GM21786 (cell line): ENCODE measurements at regions not wholly inside any gene's neighbourhood (a gene's known extent, or its start where the extent isn't known, plus 50 kb on each side); places are given as distances from the start of the nearest gene placed in this dataset.

ENCODE experiments used
- ATAC-seq: cut with Tn5 transposase; IDR thresholded peaks from one replicate; pipeline ENCODE4 v1.9.1; 2021; ENCODE audit not compliant: unreplicated experiment

DNA sequence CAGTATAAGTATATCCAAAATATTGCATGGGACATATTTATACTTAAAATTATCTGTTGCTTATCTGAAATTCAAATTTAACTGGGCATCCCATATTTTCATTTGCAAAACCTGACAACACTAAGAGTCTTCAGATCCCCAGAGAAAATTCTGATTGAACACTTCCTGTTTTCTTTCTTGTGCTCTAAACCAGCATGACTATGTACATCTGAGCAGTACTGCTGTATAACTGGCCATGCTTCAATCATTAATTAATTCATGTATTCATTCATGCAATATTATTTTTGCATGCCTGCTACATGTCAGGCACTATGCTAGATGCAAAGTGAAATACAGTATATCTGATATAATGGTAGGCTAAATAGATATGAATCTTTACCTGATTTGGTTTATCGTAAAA, 461.2 kb downstream of the TLR4 start:
- ATAC-seq, result no peak

DNA sequence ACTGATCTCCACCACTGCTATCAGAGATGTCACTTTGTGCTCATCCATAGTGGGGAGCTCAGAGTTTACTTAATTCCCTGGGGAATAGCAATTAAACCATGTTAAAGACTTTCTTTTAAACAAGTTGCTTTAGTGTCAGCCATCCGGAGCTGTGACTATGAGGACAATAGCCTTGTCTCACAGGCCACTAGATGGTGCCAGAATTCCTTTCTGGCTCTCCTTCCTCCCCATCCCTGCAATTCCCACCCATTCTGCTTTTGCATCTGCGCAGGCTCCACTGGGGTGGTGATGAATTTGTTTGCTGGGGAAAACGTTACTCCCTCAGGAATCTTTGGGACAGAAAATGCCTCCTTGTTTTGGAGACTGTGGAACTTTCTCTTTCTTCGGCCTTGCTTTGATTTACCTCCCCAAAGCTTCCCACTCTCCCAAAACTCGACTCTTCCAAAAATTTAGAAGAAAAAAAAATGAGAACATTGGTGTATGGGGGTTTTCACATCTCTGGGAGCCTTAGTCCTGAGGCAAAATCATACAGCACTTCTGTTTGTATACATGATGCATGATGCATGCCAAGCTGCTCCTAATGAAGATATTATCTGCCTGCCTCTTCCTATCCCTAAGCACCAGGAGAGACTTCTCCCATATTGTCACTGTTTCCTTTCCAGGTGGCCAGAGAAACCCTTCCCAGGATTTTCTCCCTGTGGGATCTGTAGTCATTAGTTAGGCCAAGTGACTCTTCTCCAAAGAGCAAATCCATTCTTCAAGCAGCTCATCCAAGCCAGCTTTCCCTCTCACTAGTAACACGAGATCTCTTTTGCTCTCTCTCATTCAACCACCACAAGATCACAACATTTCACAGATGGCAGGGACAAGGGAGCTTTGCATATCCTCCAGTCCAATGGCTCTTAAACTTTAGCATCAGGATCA, 466.1 kb downstream of the TLR4 start:
- ATAC-seq, result no peak

DNA sequence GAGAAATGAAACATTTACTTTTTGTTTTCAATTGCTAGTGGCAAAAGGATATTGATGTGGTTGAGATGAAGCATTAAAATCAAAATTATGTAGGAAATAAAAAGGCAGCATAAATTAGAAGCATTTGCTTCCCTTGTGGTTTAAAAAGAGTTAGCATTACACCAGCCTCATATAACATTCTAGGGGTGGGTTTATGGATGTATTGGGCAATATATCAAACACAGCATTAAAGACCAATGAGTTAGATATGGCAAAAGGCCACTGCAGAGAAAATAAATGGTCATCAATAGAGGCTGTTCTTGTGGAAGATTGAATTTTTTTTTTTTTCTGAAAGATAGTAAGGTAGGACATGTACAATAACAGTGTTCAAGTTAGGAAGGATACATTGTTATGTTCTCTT, 473.0 kb downstream of the TLR4 start:
- no peak for ATAC-seq

DNA sequence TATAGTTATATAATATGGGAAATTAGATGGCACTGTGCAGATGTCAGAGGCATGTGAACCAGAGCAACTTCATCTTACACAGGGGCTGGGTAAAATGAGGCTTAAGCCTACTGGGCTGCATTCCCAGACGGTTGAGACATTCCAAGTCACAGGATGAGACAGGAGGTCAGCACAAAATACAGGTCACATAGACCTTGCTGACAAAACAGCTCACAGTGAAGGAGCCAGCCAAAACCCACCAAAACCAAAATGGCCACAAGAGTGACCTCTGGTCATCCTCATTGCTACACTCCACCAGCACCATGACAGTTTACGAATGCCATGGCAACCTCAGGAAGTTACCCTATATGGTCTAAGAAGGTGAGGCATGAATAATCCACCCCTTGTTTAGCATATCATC, 479.4 kb downstream of the TLR4 start:
- ATAC-seq, result no peak

DNA sequence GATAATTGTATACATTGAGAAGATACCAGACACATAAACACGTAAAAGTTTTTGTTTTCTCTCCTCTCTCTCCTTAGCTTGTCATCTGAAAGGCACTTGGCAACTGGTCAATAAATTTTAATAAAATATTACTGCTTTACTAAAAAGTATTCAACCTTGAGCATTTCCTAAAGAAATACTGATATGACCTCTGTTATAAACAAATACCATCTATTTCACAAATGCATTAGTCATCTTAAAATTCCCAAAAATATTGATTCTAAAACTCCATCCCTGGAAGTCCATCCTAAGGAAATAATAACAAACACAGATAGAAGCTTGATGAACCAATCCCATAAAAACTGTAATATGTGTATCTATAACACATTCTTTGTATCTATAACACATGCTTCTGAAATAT, 483.2 kb downstream of the TLR4 start:
- ATAC-seq, result no peak

DNA sequence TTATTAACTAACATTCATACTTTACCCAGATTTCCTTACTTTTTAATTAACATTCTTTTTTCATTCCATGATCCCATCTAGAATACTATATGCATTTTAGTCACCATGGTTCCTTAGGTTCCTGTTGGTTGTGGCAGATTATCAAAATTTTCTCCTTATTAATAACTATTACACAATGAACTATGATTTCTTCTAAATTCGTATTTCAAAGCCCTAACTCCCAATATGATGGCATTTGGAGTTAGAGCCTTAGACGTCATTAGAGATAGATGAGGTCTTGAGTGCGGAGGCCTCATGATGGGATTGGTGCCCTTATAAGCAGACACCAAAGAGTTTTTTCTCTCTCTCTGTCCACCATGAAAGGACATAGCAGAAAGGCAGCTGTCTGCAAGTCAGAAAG, 485.4 kb downstream of the TLR4 start:
- no peak for ATAC-seq

DNA sequence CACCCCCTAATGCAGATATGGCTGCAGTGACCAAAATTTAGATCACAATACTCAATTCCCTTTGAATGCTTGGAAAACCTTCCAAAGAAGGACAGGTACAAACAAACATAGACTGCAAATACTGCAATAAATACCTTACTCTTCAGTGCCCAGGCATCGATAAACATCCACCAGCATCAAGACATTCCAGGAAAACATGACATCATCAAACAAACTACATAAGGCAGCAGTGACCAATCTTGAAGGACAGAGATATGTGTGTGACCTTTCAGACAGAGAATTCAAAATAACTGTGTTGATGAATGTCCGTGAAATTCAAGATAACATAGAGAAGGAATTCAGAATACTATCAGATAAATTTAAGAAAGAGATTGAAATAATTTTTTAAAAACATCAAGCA, 488.6 kb downstream of the TLR4 start:
- no peak for ATAC-seq

DNA sequence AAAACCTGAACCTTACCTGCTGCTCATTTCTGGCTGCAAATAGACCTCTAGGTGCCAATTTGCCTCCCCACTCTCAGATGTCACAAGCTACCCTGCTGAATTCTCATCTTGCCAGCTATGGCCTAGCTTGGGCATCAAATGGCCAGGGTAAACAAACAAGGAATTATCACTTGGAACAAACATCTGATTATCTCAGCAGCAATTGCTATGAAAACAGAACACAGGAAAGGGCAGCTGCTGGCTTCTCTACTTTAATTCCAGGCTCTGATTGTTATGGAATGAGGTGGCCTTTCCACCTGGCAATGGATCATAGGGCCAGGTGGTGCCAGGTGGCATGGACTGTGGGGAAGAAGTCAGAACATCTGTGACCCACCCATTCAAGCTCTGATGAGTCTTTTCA, 505.1 kb downstream of the TLR4 start:
- no peak for ATAC-seq

DNA sequence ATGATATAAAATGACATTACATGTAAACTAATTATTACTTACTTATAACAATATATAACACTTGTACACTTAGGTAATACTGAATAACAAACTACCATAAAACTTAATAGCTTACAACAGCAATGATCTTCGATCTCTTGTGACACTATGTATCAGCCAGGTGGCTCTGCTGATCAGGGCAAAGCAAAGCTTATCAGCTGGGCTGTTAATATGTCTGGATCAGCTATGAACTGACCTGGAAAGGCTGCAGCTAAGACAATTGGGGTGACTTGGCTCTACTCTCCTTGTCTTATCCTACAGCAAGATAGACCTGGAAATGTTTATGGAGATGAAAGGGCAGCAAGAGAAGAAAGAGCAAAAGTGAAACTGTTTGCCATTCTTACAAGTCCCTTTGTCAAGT, 511.3 kb downstream of the TLR4 start:
- ATAC-seq, result no peak

DNA sequence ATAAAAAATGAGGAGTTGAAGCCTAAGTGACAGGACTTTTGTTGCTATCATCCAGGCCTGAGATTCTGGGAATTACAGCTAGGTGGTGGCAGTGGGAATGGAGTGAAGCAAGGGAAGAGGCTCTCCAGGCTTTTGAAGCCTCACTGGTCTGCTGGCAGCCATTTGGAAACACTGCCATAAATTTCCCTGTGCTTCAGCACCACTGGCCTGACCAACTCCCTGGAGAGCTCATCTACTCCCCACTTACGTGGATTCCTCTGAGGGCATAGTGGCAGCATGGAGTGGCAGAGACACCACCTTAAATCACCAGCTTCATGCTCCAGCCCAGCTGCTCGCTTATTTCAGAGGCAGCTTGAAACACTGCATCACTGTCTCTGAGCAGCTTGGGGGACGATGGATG, 518.2 kb downstream of the TLR4 start:
- no peak for ATAC-seq

DNA sequence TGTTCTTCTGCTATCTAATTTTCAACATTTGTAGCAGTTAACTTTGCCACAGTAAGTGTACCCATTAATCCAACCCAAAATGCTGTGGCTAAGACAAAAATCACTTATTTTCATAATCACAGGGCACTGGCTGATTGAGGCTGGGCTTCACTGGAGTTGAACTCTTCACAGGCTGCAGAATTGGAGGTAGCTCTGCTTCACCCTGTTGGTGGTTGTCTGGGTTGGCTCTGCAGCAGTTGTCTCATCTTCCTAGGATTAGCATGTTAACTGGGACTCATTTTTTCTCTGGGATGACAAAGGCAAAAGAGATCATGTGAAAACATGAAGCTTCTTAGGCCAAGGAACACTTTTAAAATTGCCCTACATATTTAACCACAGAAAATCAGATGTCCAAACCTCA, 518.9 kb downstream of the TLR4 start:
- ATAC-seq, result no peak

DNA sequence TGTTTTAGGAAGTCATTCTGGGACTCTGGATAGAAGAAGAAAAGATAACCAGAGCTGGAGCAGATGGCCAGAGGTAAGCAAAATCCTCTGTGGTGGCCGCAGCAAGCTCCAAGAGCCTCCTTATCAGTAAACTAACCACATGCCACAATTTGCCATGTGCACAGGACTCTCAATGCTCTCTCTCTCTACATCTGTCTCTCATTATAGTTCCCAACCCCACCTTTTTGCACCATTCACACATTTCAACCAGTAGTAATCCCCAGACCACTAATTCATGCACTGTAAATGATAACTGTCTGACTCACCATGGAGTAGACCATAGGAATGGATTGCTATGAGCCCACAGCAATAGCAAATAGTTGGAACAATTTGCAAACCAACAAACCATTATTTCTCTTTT, 526.1 kb downstream of the TLR4 start:
- ATAC-seq, result no peak

DNA sequence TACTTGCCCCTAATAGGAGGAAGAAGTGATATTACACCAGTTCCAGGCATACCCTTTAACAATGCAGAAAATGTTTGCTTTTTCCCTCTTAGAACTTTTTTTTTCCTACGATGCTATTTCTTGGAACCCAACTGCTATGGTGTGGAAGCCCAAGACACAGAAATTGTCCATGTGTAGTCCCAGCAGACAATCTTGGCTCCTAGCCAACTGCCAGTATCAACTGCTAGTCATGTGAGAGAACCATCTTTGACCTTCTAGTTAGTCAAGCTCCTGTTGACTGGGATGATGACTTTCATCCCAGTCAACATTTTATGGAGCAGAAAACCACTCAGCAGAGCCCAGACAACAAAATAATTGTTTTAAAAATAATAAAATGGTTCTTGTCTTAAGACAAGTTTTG, 532.4 kb downstream of the TLR4 start:
- ATAC-seq, result no peak

DNA sequence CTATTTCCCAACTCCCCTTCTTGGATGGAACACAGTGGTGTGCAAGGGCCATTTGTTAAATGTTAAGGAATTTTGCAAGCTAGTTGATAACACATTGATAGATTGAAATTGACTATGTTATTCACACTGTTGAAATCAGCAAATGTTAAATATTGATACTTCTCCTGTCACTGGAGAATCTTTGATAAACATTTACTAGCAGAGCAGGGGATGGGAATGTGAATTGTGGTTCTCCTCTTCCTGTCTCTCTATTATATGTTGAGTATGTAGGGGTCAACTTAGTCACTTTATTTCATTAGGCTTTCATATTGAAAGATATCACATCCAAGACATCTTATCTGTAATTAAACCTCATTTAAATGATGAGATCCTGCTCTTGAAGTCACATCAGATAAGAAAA, 533.9 kb downstream of the TLR4 start:
- no peak for ATAC-seq

DNA sequence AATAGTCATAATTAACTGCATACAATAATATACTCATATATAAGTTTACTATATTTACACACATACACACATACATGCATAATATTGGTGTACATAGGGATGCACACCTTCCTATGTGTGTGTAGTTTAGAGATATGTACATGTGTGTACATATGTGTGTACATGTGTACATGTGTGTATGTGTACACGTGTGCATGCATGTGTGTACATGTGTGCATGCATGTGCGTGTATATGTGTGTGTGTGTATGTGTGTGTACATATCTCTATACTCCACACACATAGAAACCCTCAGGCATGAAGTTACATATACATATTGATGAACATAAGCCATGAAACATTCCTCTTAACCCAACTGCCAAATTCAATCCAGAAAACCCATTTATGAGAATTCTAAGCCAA, 547.8 kb downstream of the TLR4 start:
- ATAC-seq, result no peak

DNA sequence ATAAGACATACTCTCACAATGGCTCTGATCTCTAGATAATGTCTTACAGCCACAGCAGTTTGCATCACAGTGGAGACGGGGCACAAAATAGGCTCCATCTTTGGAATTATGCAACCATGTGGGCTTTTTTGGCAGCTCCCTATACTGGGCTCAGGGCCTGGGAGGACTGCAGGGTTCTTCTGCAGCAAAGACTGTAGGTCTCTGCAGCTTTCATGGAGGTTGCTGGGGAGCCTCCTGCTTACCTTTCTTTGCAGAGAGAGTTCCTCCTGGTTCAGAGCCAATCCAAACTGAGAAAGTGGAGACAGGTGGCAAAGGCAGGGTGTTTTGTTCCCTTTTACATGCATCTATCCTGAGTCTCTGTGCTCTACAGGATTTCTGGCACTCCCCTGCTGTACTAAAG, 558.0 kb downstream of the TLR4 start:
- no peak for ATAC-seq

DNA sequence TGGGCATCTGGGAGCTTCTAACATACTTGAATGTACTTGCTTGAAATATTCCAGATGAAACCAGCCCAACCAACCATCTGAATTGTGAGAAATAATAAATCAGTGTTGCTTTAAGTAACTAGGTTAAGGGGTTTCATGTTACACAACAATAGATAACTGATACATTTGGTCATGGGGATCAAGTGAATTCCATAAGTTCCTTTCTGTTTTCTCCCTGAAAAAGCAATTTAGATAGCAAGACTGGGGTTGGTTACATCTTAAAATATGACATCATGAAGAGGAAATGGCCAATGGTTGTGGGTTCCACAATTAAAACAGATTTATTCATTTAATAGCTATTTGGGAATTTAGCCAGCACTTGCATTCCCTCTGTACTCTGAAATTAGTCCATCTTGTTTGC, 559.7 kb downstream of the TLR4 start:
- no peak for ATAC-seq

DNA sequence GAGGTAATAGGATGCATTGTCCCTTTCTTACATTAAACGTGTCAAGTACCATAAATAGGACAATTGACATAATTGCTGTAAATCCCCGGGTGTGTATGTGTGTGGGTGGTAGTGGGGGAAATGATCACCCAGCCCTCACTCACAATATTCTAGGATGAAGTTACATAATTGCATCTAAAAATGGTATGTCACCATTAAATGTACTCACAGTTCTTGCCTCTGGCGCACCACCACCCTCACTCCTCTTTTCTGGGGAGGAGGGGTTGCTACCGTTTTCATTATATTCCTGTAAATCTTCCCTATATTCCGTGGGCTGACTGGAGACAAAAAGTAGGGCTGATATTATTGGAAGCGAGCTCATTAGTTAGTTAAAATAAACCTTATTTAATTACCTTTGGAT, 563.8 kb downstream of the TLR4 start:
- no peak for ATAC-seq

DNA sequence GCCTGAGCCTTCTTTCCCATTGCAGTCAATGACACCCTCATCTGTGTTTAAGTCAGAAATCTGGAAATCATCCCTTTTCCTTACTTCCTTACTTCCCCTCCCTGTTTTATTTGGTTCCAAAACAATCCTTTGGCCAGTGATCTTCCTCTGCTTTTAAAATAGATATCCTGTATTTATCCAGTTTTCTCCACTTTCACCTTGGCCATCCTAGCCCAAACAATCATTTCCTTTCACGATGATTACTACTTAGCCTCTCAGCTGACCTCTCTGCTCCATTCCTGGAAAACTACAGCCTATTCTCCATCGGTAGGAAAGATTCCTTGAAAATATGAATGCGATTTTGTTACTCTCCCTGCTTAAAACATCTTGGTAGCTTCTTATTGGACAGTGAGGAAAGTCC, 565.4 kb downstream of the TLR4 start:
- ATAC-seq, result no peak

DNA sequence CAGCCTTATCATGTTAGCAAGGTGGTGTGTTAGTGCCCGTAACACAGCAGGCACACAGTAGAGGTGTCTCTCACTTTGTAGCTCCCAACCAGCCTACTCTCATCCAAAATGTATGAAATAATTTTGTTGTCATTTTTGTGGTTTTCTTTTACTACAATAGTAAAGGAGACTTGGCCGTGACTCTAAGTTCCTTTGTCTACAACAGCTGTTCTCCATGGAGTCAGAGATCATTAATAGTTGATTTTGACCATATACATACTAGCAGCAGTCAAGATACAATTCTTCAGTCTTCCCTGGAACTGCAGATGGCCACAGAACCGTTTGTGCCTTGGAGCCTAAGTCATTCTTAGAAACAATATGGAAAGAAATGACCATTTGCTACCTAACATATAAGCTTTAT, 567.1 kb downstream of the TLR4 start:
- no peak for ATAC-seq

DNA sequence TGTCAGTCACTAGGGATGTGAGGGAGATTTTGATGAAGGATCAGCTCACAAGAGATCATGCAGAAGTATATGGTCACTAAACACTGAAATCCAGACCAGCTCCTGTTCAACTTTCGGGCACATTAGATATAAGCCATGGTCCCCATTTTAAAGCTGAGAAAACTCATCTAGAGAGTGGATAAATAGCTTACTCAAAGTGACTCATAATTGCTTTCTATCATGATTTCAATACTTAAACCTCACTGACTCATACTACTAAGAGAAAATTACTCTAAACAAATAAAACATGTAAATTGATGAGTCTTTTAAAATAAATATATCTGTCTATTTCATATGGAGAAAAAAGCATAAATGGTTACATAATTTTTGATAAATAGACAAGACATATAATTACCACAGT, 567.7 kb downstream of the TLR4 start:
- ATAC-seq, result no peak

DNA sequence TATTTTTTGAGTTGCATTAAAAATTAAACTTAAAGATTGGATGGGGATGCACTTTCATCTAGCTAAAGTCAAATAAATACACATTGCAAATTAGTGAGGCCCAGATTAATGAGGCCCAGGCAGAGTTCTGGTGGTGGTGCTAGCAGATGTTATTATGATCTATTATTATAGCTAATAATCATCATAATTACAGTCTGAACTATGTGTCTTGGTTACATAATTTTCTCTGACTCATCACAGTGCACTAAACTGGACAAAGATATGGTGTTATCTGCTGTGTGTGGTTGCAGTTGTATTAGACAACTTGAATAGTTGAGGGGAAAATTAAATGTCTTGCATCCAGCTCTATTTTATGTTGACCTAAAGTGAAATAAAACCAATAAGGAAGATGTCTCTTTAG, 568.8 kb downstream of the TLR4 start:
- no peak for ATAC-seq

DNA sequence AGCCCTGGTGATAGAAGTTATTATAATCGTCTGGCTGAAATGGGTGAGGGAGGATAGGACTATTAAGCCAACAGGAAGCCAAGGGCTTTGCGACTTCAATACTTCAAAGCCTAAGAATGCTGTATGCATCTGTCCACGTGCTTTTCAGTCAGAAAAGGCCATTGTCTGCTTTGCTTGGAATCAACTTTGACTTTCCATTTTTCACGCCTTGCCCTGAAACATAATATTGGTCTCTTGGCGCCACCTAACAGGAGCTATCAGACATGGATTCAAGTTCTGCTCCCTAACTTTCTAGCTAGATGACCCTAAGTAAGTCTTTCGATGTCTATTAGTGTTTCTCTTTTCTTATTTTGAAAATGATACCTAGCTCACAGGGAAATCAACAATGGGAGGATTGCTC, 572.6 kb downstream of the TLR4 start:
- ATAC-seq, result no peak
